Neural progenitor cell (in vitro differentiated cells): ENCODE measurements at regions not wholly inside any gene's neighbourhood (a gene's known extent, or its start where the extent isn't known, plus 50 kb on each side); places are given as distances from the start of the nearest gene placed in this dataset.

Experiments used
- CTCF ChIP-seq: fragments of 200-600 bp; sonication (generic); IDR thresholded peaks from 2 replicates; pipeline ENCODE4 v1.5.1; 2017; ENCODE audit warnings: antibody characterized with exemption, mild to moderate bottlenecking
- EZH2 ChIP-seq: fragments of 200-600 bp; sonication (generic); IDR thresholded peaks from 2 replicates; pipeline ENCODE4 v1.6.1; 2017; ENCODE audit warnings: antibody characterized with exemption, mild to moderate bottlenecking, moderate library complexity
- EZH2phosphoT487 ChIP-seq: fragments of 200-600 bp; sonication (generic); IDR thresholded peaks from 2 replicates; pipeline ENCODE4 v1.6.1; 2017; ENCODE audit warnings: antibody characterized with exemption

GRCh38 chr16:59339871-59340270 is 605.8 kb upstream of the GOT2 start:
- TF ChIP-seq CTCF = no peak
- no peak for TF ChIP-seq EZH2
- no peak for TF ChIP-seq EZH2phosphoT487
